Glomerular endothelial cell (primary cell): ENCODE measurements at regions not wholly inside any gene's neighbourhood (a gene's known extent, or its start where the extent isn't known, plus 50 kb on each side); places are given as distances from the start of the nearest gene placed in this dataset.

Experiments
- DNase-seq: peaks from one replicate; pipeline ENCODE4 v3.0.0-alpha.2; 2011; ENCODE audit warnings: low read depth, low spot score; ENCODE audit errors: extremely low read depth

- DNase-seq, result no peak
These were observed 50.3 kb downstream of the UTRN start for GRCh38 chr6:144335311-144335861.

GRCh38 chr6:144335914-144336313 lies 50.8 kb downstream of the UTRN start:
- no peak for DNase-seq

GRCh38 chr6:144336900-144337299 lies 51.8 kb downstream of the UTRN start:
- no peak for DNase-seq

- no peak for DNase-seq
These were observed 53.3 kb downstream of the UTRN start for GRCh38 chr6:144338474-144338873.

DNA sequence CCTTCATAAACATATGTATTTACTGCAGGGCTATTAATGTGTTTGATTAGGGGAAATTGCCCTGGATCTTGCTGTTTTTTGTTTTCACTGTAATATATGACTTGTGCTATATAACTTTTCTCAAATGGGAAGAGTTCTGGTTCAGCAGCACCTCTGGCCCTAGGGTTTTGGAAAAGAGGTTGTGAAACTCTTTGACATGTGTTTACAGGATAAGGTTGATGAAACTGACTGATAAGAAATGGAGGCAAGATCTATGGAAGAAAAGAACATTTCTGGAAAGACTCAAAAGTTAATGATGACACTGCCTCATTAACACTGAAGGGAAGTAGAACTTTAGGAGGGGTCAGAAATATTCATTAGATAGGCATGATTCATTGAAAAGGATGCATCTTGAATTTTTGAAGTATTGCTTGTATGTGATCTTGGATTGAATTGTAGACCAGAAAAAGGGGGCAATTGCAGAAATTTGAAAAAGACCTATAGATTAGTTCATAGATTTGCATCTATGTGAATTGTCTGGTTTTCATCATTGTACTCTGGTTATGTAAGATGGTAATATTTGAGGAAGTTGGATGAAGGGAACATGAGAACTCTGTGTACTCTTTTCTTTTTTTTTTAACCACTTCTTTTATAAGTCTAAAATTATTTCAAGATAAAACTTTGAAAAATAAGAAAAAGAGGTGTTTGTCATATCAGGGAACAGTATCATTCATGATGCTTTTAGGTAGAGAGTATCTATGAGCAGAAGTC lies 54.0 kb downstream of the UTRN start:
- no peak for DNase-seq

DNA sequence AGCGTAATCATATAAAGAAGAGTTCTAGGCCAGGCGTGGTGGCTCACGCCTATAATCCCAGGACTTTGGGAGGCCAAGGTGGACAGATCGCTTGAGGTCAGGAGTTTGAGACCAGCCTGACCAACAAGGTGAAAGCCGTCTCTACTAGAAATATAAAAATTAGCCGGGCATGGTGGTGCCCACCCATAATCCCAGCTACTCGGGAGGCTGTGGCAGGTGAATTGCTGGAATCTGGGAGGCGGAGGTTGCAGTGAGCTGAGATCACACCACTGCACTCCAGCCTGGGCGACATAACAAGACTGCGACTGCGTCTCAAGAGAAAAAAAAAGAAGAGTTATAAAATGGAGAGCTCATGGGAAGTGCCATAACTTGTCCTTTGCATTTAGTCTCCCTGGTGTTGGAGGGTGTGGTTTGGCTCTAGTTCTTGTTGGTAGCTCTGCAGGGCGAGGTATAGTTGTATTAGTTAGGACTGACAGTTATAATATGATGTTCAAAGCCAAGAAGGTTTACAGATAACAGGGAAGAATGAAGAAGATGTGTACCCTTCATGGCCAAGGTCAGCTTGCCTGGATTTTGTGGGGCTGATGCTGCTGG lies 54.8 kb downstream of the UTRN start:
- no peak for DNase-seq

DNA sequence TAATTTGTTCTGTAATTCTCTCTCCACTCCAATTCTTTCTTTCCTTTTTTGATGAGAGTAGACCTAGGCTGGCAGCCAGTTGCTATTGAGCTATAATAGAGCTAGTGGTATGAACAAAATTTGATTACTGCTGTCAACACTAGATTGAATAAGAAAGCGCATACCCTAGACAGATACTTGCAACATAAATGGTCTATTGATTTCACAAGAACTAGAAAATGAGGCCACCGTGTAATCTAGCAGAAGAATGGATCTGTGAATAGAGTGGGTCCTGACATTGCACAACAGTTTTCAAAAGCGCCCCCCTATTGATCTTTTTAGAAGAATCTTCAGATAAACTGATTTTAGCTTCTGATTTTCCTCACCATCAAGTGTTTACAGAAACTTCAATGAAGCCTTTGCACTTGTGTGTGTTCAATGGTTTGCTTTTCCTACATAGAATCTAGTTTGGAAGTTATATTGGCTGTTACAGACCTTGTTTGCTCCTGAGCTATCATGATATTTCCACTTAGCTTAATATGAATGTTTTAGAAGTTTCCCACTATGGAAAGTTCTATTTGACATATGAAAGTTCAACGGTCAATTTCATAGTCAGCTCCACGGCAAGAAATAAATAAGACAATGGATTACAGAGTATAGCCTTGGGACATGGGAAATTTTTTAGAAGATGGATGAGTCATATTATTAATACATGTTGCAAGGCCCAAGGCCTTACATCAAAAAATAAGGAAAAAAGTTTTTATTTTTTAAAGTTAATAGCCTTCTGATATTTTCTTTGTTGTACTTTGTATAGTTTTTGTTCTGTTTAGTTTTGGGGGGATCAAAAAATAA lies 55.6 kb downstream of the UTRN start:
- no peak for DNase-seq

DNA sequence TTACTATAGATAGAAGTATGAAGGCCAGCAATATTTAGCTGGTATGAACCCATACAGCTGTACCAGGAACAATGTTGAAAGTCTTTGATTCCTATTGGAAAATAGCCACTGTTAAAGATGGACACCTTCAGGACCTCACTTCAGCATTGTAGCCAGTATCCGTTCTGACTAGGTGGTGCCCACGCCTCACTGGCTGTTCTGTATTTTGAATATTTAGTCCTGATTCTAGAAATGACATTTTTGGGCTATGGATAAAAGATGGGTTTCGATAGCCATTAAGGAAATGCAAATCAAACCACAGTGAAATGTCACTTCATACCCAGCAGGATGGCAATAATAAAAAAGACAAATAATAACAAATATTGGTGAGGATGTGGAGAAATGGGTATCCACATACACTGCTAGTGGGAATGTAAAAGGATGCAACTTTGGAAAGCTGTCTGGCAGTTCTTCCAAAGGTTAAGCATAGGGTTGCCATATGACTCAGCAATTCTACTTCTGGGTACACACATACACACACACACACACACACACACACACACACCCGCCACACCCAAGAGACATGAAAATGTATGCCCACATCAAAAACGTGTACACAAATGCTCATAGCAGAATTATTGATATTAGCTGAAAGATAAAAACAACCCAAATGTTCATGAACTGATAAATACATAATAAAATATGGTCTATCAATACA lies 56.8 kb downstream of the UTRN start:
- no peak for DNase-seq

DNA sequence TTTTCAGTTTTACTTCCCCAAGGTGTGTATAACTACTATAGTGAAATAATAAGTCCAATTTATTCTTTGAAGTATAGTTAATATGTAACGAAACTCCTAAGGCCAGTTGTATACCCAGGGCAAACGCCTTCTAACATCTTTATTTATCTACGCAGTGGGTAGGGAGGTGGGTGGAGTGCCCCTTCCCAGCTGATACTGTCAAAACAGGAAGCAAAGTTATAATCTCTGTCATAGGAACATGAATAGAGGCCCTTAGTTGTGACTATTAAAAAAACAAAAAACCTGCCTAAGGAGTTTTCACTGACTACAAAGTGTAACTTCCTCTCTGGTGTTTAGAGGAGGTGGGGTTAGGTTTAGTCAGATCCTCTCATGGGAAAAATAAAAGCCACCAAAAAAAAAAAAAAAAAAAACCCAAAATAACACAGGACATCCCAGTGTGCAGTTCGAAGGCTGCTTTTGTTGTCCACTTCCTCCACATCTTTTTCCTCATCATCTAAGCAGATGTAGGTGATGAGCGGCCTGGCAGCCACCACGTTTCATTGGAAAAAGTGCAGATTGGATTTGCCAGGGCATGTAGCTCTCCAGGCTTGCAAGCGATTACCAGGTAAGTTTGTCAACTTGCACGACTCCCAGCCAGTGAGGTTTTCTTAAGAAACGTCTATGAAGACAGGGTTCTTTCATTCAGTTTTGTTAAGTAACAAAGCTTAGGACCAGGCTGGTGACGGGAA lies 58.7 kb downstream of the UTRN start:
- no peak for DNase-seq

DNA sequence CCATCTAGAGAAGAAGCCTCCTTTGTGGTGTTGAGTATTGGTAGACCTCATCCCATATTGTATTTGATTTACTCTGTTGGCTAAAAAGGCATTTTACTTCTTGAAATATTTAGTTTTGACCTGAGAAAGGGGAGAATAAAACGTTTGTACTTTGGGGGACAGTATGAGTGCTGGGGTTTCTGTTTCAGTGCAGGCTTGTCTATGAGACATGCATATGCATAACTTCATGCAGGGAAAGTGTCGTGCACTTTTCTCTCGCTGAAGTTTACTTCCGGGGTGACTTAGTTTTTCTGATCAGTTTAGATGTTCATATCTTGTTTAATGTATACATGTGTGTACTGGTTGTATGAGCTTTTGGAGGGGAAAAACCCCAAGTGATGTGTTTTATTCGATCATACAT lies 59.5 kb downstream of the UTRN start:
- DNase-seq, result no peak

DNA sequence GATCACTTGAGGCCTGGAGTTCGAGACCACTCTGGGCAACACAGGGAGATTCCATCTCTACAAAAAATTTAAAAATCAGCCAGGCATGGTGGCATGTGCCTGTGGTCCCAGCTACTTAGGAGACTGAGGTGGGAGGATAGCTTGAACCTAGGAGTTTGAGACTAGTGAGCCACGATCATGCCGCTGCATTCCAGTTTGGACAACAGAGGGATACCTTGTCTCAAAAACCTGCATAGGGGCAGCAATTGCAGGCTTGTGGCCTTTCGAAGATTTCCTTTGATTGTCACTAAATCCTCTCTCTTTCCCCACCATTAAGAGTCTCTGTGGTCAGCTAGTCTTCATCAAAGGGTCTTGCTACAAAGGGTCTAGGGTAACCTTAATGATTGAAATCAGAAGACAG lies 60.3 kb downstream of the UTRN start:
- no peak for DNase-seq

DNA sequence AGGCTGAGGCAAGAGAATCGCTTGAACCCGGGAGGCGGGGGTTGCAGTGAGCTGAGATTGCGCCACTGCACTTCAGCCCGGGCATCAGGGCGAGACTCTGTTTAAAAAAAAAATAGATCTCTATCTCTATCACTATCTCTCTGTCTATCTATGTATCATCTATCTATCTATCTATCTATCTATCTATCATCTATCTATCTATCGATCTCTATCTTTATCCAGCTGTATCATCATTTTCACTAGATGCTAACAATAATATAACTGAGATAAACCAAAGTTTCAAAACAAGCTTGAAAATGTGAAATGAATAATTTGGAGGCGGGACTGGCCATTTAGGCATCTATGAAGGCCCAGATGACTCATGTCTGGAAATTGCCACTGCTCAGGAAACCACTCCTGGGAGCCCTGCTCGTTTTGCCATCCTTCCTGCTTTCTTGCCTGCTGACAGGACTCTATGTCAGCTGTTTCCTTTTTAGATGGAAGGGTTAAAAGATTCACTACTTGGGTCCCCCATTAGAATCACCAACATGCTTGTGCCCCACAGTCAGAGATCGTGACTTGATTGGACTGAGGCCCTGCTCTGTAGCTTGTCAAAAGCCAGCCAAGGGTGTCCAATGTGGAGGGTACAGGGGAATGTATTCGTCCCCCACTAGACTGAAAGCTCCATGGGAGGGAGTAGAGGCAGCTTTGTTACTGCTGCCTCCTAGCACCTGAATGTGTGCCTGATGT lies 61.7 kb downstream of the UTRN start:
- DNase-seq, result no peak

DNA sequence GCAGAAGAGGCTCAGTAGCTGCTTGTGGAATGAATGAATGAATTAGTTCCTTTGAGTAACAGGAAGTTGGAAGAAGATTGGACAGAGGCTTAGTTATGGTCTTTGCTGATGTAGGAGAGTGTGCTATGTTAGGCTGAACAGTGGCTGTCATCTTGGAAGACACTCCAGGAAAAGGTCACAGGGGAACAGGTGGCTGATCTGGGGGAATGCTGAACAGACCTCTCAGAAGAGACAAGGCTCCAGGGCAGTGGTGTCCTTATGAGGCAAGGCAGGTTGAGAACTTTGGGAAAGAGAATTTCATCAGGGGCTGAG lies 62.3 kb downstream of the UTRN start:
- no peak for DNase-seq

DNA sequence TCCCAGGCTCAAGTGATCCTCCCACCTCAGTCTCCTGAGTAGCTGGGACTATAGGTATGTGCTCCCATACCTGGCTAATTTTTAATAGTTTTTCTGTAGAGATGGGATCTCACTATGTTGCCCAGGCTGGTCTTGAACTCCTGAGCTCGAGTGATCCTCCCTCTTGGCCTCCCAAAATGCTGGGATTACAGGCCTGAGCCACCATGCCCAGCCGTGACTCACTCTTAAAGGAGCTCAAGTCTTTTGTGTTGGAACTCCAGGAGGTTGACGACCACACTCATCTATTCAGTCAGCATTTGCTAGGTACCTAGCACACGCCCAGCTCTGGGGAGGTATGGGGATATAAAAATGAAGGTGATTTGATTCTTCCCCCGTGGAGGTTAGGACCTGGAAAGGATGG lies 62.8 kb downstream of the UTRN start:
- no peak for DNase-seq

GRCh38 chr6:144349690-144350527 lies 64.8 kb downstream of the UTRN start:
- DNase-seq, result peak; percentile 97

- no peak for DNase-seq
These were observed 65.4 kb downstream of the UTRN start for GRCh38 chr6:144350528-144350880.

GRCh38 chr6:144351379-144352127 lies 66.4 kb downstream of the UTRN start:
- no peak for DNase-seq

- no peak for DNase-seq
These were observed 67.2 kb downstream of the UTRN start for GRCh38 chr6:144352331-144352730.
